RWPE2 (cell line): ENCODE measurements at regions not wholly inside any gene's neighbourhood (a gene's known extent, or its start where the extent isn't known, plus 50 kb on each side); places are given as distances from the start of the nearest gene placed in this dataset.
"Not testable (repeated sequence)": the region's sequence is repeated elsewhere in the genome, so short reads cannot be mapped to it uniquely, and the experiment has no call there.

Experiments used
- ATAC-seq: fragments of 200-7000 bp; cut with Tn5 transposase; 3 replicates; pipeline ENCODE4 v1.9.1; 2021; ENCODE audit warnings: low read depth
- DNase-seq: peaks from one replicate; pipeline ENCODE4 v3.0.0-alpha.2; 2020; ENCODE audit warnings: low spot score
- H3K27ac ChIP-seq: fragments of 450-650 bp; 2 replicates; pipeline ENCODE4 v1.5.1; 2017; ENCODE audit warnings: mild to moderate bottlenecking; ENCODE audit not compliant: poor library complexity, severe bottlenecking
- H3K27me3 ChIP-seq: fragments of 250-450 bp; sonication (Bioruptor Pico); 2 replicates; pipeline ENCODE4 v1.5.1; 2021; ENCODE audit warnings: mild to moderate bottlenecking, moderate library complexity; ENCODE audit not compliant: insufficient read depth, poor library complexity, severe bottlenecking
- H3K36me3 ChIP-seq: fragments of 250-450 bp; sonication (Bioruptor Pico); 2 replicates; pipeline ENCODE4 v1.5.1; 2020; ENCODE audit warnings: low read depth, mild to moderate bottlenecking, moderate library complexity
- H3K4me1 ChIP-seq: fragments of 250-450 bp; sonication (Bioruptor Pico); 2 replicates; pipeline ENCODE4 v1.5.1; 2021; ENCODE audit warnings: mild to moderate bottlenecking, moderate library complexity; ENCODE audit not compliant: insufficient read depth, poor library complexity, severe bottlenecking
- H3K4me3 ChIP-seq: fragments of 250-450 bp; sonication (Bioruptor Pico); 2 replicates; pipeline ENCODE4 v1.5.1; 2021; ENCODE audit warnings: mild to moderate bottlenecking, moderate library complexity; ENCODE audit not compliant: severe bottlenecking
- H3K9me3 ChIP-seq: fragments of 250-450 bp; sonication (Bioruptor Pico); 2 replicates; pipeline ENCODE4 v1.5.1; 2021; ENCODE audit warnings: mild to moderate bottlenecking, moderate library complexity; ENCODE audit not compliant: severe bottlenecking

GRCh38 chr15:20221063-20221462, 320.5 kb downstream of the GOLGA6L6 start:
- not testable (repeated sequence) for H3K36me3 ChIP-seq, H3K4me3 ChIP-seq, H3K27me3 ChIP-seq, H3K4me1 ChIP-seq, DNase-seq, H3K9me3 ChIP-seq, H3K27ac ChIP-seq, ATAC-seq

GRCh38 chr15:20219171-20219570, 322.4 kb downstream of the GOLGA6L6 start:
- DNase-seq, H3K9me3 ChIP-seq, H3K27me3 ChIP-seq, H3K36me3 ChIP-seq, H3K27ac ChIP-seq, H3K4me1 ChIP-seq, H3K4me3 ChIP-seq, ATAC-seq: not testable (repeated sequence)

- H3K27ac ChIP-seq, ATAC-seq, H3K4me3 ChIP-seq, DNase-seq, H3K27me3 ChIP-seq, H3K9me3 ChIP-seq, H3K4me1 ChIP-seq, H3K36me3 ChIP-seq: not testable (repeated sequence)
Measured at GRCh38 chr15:20215700-20216099, 325.9 kb downstream of the GOLGA6L6 start.

- not testable (repeated sequence) for DNase-seq, H3K36me3 ChIP-seq, H3K27ac ChIP-seq, H3K4me1 ChIP-seq, ATAC-seq, H3K27me3 ChIP-seq, H3K4me3 ChIP-seq, H3K9me3 ChIP-seq
Measured at GRCh38 chr15:20214101-20214500, 327.5 kb downstream of the GOLGA6L6 start.

GRCh38 chr15:20211508-20211907, 330.1 kb downstream of the GOLGA6L6 start:
- not testable (repeated sequence) for H3K27me3 ChIP-seq, H3K9me3 ChIP-seq, ATAC-seq, H3K27ac ChIP-seq, DNase-seq, H3K4me3 ChIP-seq, H3K36me3 ChIP-seq, H3K4me1 ChIP-seq

- not testable (repeated sequence) for H3K27ac ChIP-seq, H3K4me1 ChIP-seq
Measured at GRCh38 chr15:20209973-20210372, 331.6 kb downstream of the GOLGA6L6 start.

GRCh38 chr15:20207607-20208006, 334.0 kb downstream of the GOLGA6L6 start:
- not testable (repeated sequence) for H3K4me3 ChIP-seq

More at GRCh38 chr15:20209973-20210372, 331.6 kb downstream of the GOLGA6L6 start:
- not testable (repeated sequence) for H3K36me3 ChIP-seq, H3K27me3 ChIP-seq, H3K4me3 ChIP-seq, DNase-seq, H3K9me3 ChIP-seq, ATAC-seq

GRCh38 chr15:20207198-20207597, 334.4 kb downstream of the GOLGA6L6 start:
- H3K27ac ChIP-seq, H3K27me3 ChIP-seq, DNase-seq, H3K4me1 ChIP-seq, H3K36me3 ChIP-seq, H3K9me3 ChIP-seq, H3K4me3 ChIP-seq, ATAC-seq: not testable (repeated sequence)

More at GRCh38 chr15:20207607-20208006, 334.0 kb downstream of the GOLGA6L6 start:
- DNase-seq, H3K9me3 ChIP-seq, H3K27ac ChIP-seq, H3K27me3 ChIP-seq, ATAC-seq, H3K36me3 ChIP-seq, H3K4me1 ChIP-seq: not testable (repeated sequence)

- not testable (repeated sequence) for H3K27me3 ChIP-seq, H3K9me3 ChIP-seq, H3K4me1 ChIP-seq, H3K4me3 ChIP-seq, DNase-seq, H3K27ac ChIP-seq, H3K36me3 ChIP-seq
- ATAC-seq: peak; percentile 90
Measured at GRCh38 chr15:20204177-20204866, 337.3 kb downstream of the GOLGA6L6 start.

- not testable (repeated sequence) for ATAC-seq
Measured at GRCh38 chr15:20203649-20204150, 337.9 kb downstream of the GOLGA6L6 start.

More at GRCh38 chr15:20203649-20204150, 337.9 kb downstream of the GOLGA6L6 start:
- not testable (repeated sequence) for H3K27ac ChIP-seq, H3K9me3 ChIP-seq, H3K4me1 ChIP-seq, H3K27me3 ChIP-seq, H3K4me3 ChIP-seq, DNase-seq, H3K36me3 ChIP-seq
